ENCODE measurements at regions not wholly inside any gene's neighbourhood (a gene's known extent, or its start where the extent isn't known, plus 50 kb on each side); places are given as distances from the start of the nearest gene placed in this dataset.

GRCh38 chr12:126454581-126454980 is 1389.3 kb downstream of the AACS start:
- TF ChIP-seq CTCF (IDR thresholded peaks at IDR 0.05; ENCODE audit: poor library complexity, severe bottlenecking) (no peak), EZH2 (IDR thresholded peaks at IDR 0.05; ENCODE audit: borderline replicate concordance, insufficient read depth, low read length, poor library complexity, severe bottlenecking) (no peak), TAF1 (IDR thresholded peaks at IDR 0.05; ENCODE audit: low read depth) (no peak)
